T-helper 1 cell treated with Interleukin-12 subunit alpha and Interleukin-12 subunit beta and Interleukin-4 antibody, amounts not matched to agents 30 ng/mL and 1 ng/mL, for 36 hours (primary cell): ENCODE measurements at regions not wholly inside any gene's neighbourhood (a gene's known extent, or its start where the extent isn't known, plus 50 kb on each side); places are given as distances from the start of the nearest gene placed in this dataset.
"Not testable (repeated sequence)": the region's sequence is repeated elsewhere in the genome, so short reads cannot be mapped to it uniquely, and the experiment has no call there.

Source experiments
- intact Hi-C: fragments of 100-400 bp; cut with micrococcal nuclease; formaldehyde crosslinking; loops from one replicate; pipeline ENCODE4 v1.15.1; 2024

DNA sequence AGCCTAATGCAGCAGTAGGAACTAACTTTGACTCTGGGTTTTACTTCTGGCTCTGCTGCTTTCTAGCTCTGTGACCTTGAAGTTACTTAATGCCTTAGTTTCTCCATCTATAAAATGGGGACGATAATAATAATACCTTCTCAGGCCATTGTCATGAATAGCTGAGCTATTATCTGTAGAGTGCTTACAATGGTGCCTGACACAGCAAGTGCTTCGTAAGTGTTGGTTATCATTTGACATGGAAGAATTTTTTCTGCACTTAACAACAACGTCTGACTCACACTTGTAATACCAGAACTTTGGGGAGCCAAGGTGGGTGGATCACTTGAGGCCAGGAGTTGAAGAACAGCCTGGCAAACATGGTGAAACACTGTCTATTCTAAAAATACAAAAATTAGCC, 140.5 kb downstream of the ARL4A start:
- intact Hi-C loops: no loop called here

DNA sequence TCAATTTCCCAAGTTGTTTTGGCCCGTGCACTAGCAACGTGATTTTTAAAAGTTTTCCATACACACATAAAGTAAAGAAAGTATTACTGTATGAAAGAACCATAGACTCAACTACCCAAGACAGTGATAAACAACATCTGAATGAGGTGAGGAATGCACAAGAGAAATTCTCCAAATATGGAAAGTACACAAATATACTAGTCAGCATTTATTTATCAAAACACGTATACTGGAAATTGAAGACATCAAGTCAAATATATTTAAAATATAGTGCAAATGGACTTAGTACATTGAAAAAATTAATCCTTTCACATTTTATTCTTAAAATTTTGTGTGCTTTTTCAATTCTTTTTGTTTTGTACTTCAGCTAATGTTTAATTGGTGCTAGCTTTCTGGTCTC, 143.6 kb downstream of the ARL4A start:
- intact Hi-C loops: no loop called here

DNA sequence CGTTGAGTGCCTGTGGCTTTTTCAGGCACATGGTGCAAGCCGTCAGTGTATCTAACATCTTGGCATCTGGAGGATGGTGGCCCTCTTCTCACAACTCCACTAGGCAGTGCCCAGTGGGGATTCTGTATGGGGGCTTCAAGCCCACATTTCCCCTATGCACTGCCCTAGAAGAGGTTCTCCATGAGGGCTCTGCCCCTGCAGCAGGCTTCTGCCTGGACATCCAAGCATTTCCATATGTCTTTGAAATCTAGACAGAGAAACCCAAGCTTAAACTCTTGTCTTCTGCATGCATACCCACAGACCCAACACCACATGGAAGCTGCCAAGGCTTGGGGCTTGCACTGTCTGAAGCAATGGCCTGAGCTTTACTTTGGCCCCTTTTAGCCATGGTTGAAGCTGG, 146.4 kb downstream of the ARL4A start:
- intact Hi-C loops: no loop called here

DNA sequence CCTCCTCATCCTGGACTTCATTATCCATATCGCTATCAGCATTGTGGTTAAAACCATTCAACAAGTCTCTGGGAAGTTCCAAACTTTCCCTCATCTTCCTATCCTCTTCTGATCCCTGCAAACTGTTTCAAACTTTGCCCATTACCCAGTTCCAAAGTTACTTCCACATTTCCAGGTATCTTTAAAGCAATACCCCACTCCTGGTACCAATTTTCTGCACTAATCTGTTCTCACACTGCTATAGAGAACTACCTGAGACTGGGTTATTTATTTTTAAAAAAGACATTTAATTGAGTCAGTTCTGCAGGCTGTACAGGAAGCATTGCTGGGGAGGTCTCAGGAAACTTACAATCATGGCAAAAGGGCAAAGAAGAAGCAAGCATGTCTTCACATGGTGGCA, 147.3 kb downstream of the ARL4A start:
- intact Hi-C loops: no loop called here

DNA sequence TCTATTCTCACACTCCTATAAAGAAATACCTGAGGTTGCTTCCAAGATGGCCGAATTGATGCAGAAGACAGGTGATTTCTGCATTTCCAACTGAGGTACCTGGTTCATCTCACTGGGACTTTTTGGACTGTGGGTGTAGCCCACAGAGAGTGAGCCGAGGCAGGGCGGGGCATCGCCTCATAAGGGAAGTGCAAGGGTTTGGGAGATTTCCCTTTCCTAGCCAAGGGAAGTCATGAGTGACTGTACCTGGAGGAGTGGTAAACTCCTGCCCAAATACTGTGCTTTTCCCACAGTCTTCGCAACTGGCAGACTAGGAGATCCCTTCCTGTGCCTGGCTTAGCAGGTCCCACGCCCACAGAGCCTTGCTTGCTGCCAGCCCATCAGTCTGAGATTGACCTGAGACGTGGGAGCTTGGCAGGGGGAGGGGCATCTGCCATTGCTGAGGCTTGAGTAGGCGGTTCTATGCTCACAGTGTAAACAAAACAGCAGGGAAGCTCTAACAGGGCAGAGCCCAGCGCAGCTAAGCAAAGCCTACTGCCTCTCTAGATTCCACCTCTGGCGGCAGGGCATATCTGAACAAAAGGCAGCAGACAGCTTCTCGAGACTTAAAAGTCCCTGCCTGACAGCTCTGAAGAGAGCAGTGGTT, 152.2 kb downstream of the ARL4A start:
- intact Hi-C loops: no loop called here

DNA sequence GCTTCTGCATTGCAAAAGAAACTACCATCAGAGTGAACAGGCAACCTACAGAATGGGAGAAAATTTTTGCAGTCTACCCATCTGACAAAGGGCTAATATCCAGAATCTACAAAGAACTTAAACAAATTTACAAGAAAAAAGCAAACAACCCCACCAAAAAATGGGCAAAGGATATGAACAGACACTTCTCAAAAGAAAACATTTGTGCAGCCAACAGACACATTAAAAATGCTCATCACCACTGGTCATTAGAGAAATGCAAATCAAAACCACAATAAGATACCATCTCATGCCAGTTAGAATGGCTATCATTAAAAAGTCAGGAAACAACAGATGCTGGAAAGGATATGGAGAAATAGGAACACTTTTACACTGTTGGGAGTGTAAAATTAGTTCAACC, 157.3 kb downstream of the ARL4A start:
- intact Hi-C loops: not testable (repeated sequence)

DNA sequence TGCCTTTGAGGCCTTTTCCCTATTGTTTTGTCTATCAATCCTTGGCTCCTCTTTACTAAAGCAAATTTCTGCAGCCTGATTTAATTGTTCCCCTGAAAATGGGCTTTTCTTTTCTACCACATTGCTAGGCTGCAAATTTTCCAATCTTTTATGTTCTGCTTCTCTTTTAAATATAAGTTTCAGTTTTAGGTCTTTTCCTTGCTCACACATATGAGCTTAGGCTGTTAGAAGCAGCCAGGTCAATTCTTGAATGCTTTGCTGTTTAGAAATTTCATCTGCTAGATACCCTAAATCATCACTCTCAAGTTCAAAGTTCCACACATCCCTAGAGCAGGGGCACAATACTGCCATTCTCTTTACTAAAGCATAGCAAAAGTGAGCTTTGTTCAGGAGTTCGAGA, 159.6 kb downstream of the ARL4A start:
- intact Hi-C loops: no loop called here

DNA sequence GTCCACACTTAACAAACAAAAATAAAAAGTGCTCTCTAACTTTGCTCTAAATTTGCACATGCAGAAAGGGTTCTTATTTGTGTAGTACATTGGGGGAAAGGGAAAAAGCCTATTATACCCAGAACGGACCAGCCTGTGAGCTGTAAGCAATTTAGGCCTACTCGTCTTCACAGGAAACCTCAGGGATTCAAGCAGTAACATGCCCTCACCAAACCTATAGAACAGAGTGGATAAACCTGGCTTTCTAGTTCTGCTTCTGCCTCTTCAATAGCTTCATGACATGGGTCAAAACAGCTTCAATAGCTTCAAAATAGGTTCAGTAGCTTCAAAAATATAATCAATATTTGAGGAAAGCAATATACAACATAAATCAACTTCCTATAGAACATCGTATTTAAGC, 163.7 kb downstream of the ARL4A start:
- intact Hi-C loops: no loop called here

DNA sequence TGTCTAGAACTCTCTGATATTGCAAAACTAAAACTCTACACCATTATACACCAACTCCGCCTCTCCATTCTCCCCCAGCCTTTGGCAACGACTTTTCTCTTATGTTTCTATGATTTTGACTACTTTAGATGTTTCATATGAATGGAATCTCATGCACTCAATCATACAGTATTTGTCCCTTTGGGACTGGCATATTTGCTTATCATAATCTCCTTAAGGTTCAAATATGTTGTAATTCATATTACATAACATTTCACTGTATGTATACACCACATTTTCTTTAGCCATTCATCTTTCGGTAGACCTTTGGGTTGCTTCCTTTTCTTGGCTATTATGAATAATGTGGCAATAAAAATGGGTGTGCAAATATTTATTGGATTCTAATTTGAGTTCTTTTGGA, 164.4 kb downstream of the ARL4A start:
- intact Hi-C loops: no loop called here

DNA sequence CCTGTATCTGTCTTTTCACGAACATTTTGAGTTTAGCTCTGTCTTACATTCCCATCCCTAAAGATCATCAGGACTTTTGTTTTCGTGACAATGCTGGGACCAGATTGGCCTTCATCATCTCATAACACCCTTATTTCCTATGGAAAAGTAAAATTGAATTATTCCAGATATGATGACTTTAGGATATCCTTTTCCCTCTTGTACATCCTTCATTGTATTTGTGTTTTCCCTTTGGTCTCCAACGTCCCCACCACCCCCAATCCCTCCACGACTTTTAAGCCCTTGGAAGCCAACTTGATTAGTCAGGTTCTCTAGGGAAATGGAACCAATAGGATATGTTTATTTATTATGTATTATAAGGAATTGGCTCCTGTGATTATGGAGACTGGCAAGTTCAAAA, 167.6 kb downstream of the ARL4A start:
- intact Hi-C loops: no loop called here

DNA sequence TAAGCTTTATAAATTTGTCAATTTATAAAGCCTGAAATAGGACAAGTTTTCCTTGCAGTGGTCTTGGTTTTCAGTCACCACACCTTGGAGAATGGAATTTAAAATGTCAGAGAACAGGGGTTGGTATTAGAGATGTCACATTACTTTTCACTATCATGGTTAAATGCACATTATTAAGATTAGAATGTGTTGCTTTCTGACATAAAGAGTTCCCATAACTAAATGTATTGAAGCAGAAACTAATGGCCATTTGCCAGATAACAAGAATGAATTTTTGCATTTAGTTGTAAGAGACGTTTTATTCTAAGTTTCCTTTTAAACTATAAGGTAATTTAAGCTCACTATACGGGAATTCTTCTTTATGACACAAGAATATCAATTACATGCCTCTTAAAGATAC, 172.3 kb downstream of the ARL4A start:
- intact Hi-C loops: no loop called here

DNA sequence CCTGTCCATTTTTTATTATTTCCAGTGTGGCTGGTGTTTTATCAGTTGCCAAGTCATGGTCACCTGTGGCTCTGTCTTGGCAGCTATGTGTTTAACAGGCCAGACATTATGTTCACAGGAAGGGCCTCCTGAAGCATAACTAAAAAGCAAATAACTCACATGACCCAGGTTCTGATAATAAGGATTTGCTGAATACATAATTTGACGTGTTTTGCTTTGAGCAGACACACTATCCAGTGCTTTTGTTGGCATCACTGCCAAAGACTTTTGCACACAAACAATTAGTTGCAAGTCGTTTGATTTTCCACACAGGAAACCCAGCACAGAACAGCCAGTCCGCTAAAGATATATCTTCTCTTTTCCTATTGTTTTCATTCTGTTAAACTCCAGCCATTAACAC, 173.6 kb downstream of the ARL4A start:
- intact Hi-C loops: no loop called here

DNA sequence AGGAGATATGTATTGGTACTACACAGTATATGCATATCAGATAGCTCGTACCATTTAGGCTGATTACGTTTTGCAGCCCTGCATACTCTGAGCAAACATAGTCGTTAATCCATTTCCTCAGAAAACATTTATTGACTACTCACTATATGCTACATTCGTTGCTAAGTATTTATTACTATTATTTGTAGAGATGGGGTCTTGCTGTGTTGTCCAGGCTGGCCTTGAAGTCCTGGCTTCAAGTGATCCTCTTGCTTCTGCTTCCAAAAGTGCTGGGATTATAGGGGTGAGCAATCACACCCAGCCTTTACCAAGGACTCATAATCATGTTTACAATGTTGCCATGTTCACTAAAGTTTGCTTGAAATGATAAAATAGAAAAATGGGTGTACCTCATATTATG, 174.7 kb downstream of the ARL4A start:
- intact Hi-C loops: no loop called here

DNA sequence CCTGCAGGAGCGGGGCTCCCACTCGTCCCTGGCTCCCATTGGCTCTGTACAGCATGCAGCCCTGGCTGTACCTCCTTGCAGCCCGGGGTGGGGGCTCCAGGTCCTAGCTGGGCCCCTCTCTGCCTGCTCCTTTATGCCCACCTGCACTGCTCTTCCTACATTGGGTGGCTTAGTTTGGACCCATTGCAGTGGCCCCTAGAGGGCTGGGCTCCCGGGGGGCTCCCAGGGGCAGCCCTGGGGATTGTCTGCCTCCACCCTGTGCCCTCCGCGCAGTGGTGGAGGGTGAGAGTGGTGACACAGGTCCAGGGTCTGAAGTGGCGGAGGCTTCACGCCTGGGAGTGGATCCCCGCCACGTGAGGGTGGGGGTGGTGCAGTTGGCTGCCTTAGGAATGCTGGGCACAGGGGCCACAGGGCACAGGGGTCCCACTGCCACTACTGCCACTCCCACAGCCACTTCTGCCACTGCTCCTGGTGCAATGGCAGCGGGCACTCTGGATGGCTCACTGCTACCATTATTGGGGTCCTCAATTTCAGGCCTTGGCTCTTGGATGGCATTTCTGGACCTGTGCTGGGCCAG, 177.1 kb downstream of the ARL4A start:
- intact Hi-C loops: no loop called here

DNA sequence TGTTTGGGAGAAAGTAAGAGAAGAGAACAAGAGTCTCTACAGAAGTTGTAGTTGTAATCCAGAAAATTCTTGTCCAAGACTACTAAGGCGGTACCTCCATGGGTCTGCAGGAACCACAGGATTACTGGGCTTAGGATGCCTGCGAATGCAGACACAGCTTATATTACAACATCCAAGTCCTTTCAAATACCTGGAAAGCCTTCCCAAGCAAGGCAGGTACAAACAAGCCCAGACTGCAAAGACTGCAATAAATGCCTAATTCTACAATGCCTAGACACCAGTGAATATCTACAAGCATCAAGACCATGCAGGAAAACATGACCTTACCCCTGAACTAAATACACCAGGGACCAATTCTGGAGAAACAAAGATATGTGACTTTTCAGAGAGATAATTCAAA, 178.2 kb downstream of the ARL4A start:
- intact Hi-C loops: no loop called here

DNA sequence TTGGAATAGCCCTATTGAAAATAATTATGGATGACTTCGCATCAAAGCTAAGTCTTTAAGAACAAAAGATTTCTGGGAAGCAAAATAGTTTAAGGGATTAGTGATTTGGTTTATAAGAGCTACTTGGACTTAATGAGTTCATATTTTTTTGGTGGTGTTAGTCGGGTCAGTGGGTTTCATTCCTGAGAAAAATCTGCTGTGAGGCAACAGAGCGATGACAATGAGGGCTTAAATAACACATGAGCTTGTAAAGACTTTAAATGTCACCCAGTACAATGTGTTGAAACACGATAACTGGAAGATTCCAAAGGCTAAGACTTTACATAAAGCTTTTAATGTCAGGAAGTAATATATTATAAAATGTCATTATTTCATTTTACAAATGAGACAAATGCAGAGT, 178.8 kb downstream of the ARL4A start:
- intact Hi-C loops: no loop called here

DNA sequence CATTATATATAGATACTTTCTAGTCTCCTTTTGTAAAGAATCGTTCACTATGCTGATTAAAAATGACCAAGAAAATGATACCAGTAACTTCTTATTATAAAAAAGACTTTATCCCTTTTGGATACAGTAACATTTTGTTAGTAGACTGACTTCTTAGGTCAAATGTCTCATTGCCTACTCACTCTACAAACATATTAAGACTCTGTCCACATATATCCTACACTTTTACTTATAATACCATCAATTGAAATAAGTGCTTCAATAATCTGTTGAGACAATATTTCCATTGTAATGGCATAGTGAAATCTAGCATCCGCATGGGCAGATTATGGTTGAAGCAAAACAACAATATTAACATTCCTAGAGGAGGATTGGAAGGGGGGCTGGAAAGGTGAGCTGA, 180.6 kb downstream of the ARL4A start:
- intact Hi-C loops: no loop called here

DNA sequence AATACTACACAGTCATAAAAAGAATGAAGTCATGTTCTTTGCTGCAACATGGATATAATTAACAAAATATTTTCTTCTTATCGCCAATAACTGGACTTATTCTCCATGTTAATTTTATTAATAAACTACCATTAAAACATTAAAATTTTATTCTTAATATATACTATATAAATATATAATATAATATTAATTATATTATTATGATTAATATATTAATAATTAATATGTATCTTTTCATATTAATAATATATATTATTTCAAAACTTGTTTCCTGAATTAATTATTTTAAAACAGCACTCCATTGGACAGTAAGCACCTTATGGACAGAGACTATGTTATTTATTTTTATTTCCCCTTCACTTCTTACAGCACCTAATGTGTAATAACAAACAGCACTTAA, 182.8 kb downstream of the ARL4A start:
- intact Hi-C loops: no loop called here

DNA sequence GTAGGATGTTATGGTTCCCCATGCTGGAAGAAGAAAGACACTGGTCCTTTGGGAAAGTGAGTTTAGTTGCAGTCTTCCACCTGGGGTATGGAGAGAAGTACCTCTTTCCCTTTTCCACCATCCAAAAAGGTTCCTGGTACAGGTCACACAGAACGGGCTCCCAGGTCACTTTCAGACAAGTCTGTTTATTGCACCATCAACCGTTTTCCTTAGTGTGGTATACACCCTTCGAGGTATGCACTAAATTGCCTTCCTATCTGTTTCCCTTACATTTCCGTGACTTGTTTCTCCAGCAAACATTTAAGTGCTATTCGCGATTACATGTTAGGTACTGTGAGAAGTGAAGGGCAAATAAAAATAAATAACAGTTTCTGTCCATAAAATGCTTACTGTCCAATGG, 185.1 kb downstream of the ARL4A start:
- intact Hi-C loops: no loop called here

DNA sequence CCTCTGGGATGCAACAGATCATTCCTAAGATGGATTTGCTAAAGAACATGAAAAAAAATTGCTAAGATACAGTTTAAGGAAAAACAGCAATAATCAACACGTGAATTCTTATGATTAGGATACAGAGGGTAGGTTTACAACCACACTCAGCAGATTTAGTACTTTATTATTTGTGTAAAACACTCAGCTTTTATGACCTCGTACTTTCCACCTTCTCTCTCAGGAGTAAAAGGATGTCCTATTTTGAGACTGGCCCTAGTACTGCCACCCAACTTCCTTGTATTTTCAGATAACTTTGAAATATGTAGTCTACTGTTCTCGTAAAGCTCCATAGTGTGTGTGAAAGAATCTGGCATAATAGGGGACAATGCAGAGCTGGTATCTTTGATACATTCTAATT, 186.1 kb downstream of the ARL4A start:
- intact Hi-C loops: no loop called here

DNA sequence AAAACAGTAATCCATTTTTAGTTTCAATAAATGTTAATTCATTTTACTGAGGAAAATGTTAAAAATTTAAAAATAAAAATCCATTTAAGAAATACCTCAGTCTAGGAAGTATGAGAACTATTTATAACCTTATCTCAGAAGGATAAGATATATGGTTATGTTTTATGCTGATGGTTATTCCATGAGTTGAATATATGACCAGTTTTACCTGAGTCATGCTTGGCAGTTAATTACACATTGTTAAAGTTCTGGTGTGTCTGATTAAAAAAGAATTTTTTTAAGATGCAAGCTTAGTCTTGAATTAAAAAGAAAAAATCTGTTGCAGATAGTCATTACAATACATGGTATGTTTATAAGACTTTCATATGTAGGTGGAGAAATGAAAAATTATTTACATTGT, 191.7 kb downstream of the ARL4A start:
- intact Hi-C loops: no loop called here

DNA sequence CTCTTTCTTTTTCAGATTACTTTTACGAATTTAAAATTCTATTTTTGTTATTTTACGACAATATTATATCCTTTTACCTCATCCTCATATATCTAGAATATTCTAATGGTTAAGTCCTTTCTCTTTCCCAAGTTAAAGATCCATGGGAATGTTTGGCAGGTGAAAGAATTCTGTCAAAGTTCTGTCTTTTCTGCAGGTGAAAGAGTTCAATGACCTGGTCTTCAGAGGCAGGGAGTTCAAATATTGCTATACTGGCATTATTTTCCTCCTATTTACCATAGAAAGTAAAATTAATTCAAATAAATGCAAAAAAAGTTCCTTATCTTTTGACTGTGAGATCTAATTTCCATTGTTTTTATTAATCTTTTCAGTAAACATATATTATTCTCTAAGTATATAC, 194.3 kb downstream of the ARL4A start:
- intact Hi-C loops: no loop called here

DNA sequence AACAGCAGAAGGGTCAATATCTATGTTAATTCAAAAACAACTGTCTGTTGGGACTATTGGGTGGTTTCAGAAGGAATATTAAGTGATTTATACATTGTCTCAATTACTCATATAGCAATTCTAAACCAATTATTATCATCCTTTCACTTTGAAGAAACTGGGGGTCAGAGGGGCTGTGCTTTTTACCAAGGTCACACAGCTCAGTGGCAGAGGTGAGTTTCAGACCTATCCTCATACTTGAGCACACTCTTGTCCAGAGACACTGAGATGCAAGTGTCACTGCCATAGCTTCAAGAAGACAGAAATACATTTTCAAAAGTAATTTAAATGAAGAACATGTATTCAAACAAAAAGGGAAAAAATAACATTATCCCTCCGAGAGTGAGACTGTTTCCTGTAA, 195.3 kb downstream of the ARL4A start:
- intact Hi-C loops: no loop called here

DNA sequence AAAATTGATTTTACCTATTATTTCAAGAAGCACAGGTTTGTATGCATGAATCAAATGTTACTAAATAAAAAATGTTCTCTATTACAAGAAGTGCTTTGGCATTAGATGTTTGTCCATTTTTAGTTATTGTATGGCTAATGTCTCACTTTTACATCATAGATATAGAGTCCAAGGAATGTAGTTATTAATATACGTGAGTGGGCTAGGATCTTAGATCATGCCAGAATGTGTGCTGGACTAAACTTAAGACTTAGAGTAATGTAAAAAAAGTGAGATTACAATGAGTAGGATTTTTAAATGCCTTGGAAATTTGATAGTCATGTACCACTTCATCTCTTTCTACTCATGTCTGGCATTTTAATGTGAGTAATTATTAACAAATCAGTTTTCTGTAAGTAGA, 196.6 kb downstream of the ARL4A start:
- intact Hi-C loops: no loop called here
